HepG2 (cell line): ENCODE measurements at regions not wholly inside any gene's neighbourhood (a gene's known extent, or its start where the extent isn't known, plus 50 kb on each side); places are given as distances from the start of the nearest gene placed in this dataset.

Experiments used
- ATAC-seq: fragments of 200-7000 bp; cut with Tn5 transposase; 3 replicates; pipeline ENCODE4 v1.9.1; 2020; ENCODE audit warnings: mild to moderate bottlenecking, moderate library complexity
- BruUV-seq: library from RNA; stranded (reverse); fragments of 400-500 nt; replicated peaks from 2 replicates; lab custom pipeline; 2021; lab: Mats Ljungman, UMichigan
- CTCF ChIA-PET: fragments of 300-600 bp; formaldehyde crosslinking; extraction: SDS; loops from one replicate; lab custom pipeline; 2021; ENCODE audit warnings: low total read pairs, inconsistent platforms, low intra/inter-chr PET ratio; lab: Yijun Ruan, JAX
- POLR2A ChIA-PET: fragments of 350-600 bp; sonication (Branson Sonifier 250); formaldehyde crosslinking; loops from one replicate; lab custom pipeline; 2020; ENCODE audit warnings: antibody characterized with exemption, inconsistent platforms; lab: Yijun Ruan, JAX
- DNase-seq: peaks from one replicate; pipeline ENCODE4 v3.0.0-alpha.2; 2015; ENCODE audit warnings: low spot score
- FAIRE-seq: peaks from 3 replicates; lab custom pipeline; 2011; peaks lifted over from hg19 to GRCh38; lab: Jason Lieb, UNC
- H2AFZ ChIP-seq: one replicate; pipeline ENCODE4 v1.6.1; 2011; ENCODE audit warnings: low read length, inconsistent platforms
- H3K27ac ChIP-seq: fragments of 300-600 bp; 3 replicates; pipeline ENCODE4 v1.8.0; 2011; ENCODE audit warnings: mixed run types, mild to moderate bottlenecking, mixed read lengths, low read length, inconsistent platforms; ENCODE audit not compliant: insufficient read depth; ENCODE audit errors: extremely low read length
- H3K27me3 ChIP-seq, 2 experiments: fragments of 200-600 bp in 1 of 2; 2 replicates in 1 of 2; 3 replicates in 1 of 2; pipeline versions ENCODE4 v1.6.0 to v1.8.0; 2011; ENCODE audit warnings: low read length in 2 of 2, mild to moderate bottlenecking in 2 of 2, moderate library complexity in 2 of 2, inconsistent platforms in 1 of 2; ENCODE audit not compliant: insufficient read depth in 2 of 2, control insufficient read depth in 1 of 2
- H3K36me3 ChIP-seq, 2 experiments: fragments of 200-600 bp in 1 of 2; replicated peaks in 1 of 2; 2 replicates in 1 of 2; 3 replicates in 1 of 2; pipeline versions ENCODE4 v1.5.1 to v1.8.0; 2011; ENCODE audit warnings: low read length in 2 of 2, inconsistent platforms in 1 of 2; ENCODE audit not compliant: insufficient read depth in 2 of 2, control insufficient read depth in 1 of 2
- H3K4me1 ChIP-seq: 2 replicates; pipeline ENCODE4 v1.5.1; 2012; ENCODE audit warnings: low read length, inconsistent platforms; ENCODE audit not compliant: insufficient read depth
- H3K4me2 ChIP-seq: 2 replicates; pipeline ENCODE4 v1.6.0; 2011; ENCODE audit warnings: low read depth, low read length, inconsistent platforms
- H3K4me3 ChIP-seq, 3 experiments: fragments of 200-600 bp in 1 of 3; sonication (generic), shearing (Covaris generic) in 1 of 3; replicated peaks in 1 of 3; 2 replicates each; pipeline ENCODE4 v1.5.1; 2011 to 2016; ENCODE audit warnings: low read length in 3 of 3, inconsistent platforms in 2 of 3, low read depth in 2 of 3, mild to moderate bottlenecking in 2 of 3, control low read depth in 1 of 3, mixed read lengths in 1 of 3; ENCODE audit not compliant: insufficient read depth in 1 of 3
- H3K79me2 ChIP-seq: one replicate; pipeline ENCODE4 v1.6.1; 2011; ENCODE audit warnings: low read length, inconsistent platforms; ENCODE audit not compliant: insufficient read depth
- H3K9ac ChIP-seq: 2 replicates; pipeline ENCODE4 v1.6.0; 2011; ENCODE audit warnings: mild to moderate bottlenecking, low read depth, low read length, inconsistent platforms; ENCODE audit not compliant: insufficient read depth
- H3K9me3 ChIP-seq: 2 replicates; pipeline ENCODE4 v1.5.1; 2012; ENCODE audit warnings: mild to moderate bottlenecking, low read length
- H4K20me1 ChIP-seq: 2 replicates; pipeline ENCODE4 v1.6.0; 2011; ENCODE audit warnings: inconsistent platforms, mild to moderate bottlenecking, low read length, moderate library complexity; ENCODE audit not compliant: insufficient read depth
- ARID3A ChIP-seq: IDR thresholded peaks from 2 replicates; pipeline ENCODE4 v1.6.1; 2012; ENCODE audit warnings: low read depth, low read length, improper control_type of control experiment
- ERF ChIP-seq: IDR thresholded peaks from 2 replicates; pipeline ENCODE4 v1.6.1; 2018; ENCODE audit warnings: missing biosample characterization, missing genetic modification reagents
- FOXO1 ChIP-seq: sonication (generic); formaldehyde crosslinking; IDR thresholded peaks from 2 replicates; pipeline ENCODE4 v1.4.0; 2020; ENCODE audit warnings: missing genetic modification reagents
- NFAT5 ChIP-seq: sonication (generic); formaldehyde crosslinking; IDR thresholded peaks from 2 replicates; pipeline ENCODE4 v1.4.0; 2020; ENCODE audit warnings: missing genetic modification reagents
- NR2C2 ChIP-seq: sonication (generic); formaldehyde crosslinking; IDR thresholded peaks from 2 replicates; pipeline ENCODE4 v1.4.0; 2020; ENCODE audit warnings: missing genetic modification reagents, mild to moderate bottlenecking, moderate library complexity, borderline replicate concordance
- PATZ1 ChIP-seq: sonication (generic); formaldehyde crosslinking; IDR thresholded peaks from 2 replicates; pipeline ENCODE4 v1.4.0; 2020; ENCODE audit warnings: missing genetic modification reagents
- ZBTB7A ChIP-seq: sonication (generic); formaldehyde crosslinking; IDR thresholded peaks from 2 replicates; pipeline ENCODE4 v1.8.0; 2022; ENCODE audit warnings: mild to moderate bottlenecking, missing genetic modification reagents
- ZNF484 ChIP-seq: sonication (generic); formaldehyde crosslinking; IDR thresholded peaks from 2 replicates; pipeline ENCODE4 v1.5.1; 2020; ENCODE audit warnings: mild to moderate bottlenecking, low read depth, missing genetic modification reagents, borderline replicate concordance
- ZNF615 ChIP-seq: sonication (generic); formaldehyde crosslinking; IDR thresholded peaks from 2 replicates; pipeline ENCODE4 v1.5.0; 2020; ENCODE audit warnings: mild to moderate bottlenecking, missing genetic modification reagents, borderline replicate concordance
- ZNF782 ChIP-seq: sonication (generic); formaldehyde crosslinking; IDR thresholded peaks from 2 replicates; pipeline ENCODE4 v1.4.0; 2020; ENCODE audit warnings: missing genetic modification reagents, mild to moderate bottlenecking, borderline replicate concordance
- WGBS: methylation state at CpG from one replicate; pipeline ENCODE4 v1.1.6; 2017; ENCODE audit warnings: low lambda C conversion rate; 5-methylcytosine and 5-hydroxymethylcytosine counted together
- in situ Hi-C: cut with HindIII; loops from 2 replicates; pipeline ENCODE4 v1.10.0; 2017; ENCODE audit warnings: low pct_unique_long_range_greater_than_20kb; ENCODE audit not compliant: extremely low pct_ligation_motif_present
- intact Hi-C: fragments of 100-400 bp; cut with micrococcal nuclease; formaldehyde crosslinking; loops from one replicate; pipeline ENCODE4 v1.10.0; 2022; ENCODE audit not compliant: unreplicated experiment

- TF ChIP-seq NFAT5 (CRISPR knock-in tag) (no peak), ZNF484 (no peak), ZBTB7A (no peak), ERF (CRISPR knock-in tag) (no peak)
Observed at GRCh38 chr5:155353231-155353630, 339.7 kb downstream of the KIF4B start (continued).

- H3K9me3 ChIP-seq = no peaks in the 10 kb centered on the region
- BruUV-seq = no TSS peak
- no peaks in the 10 kb centered on the region for H3K4me1 ChIP-seq
- no peaks in the 10 kb centered on the region for H3K79me2 ChIP-seq
- no peak overlapping the region for H2AFZ ChIP-seq
- H3K9ac ChIP-seq = no peak overlapping the region
- no peak overlapping the region for H3K4me2 ChIP-seq
- H3K4me3 ChIP-seq = no peak overlapping the region
- TF ChIP-seq ARID3A (no peak), NR2C2 (CRISPR knock-in tag) (no peak), ZNF615 (CRISPR knock-in tag) (no peak), FOXO1 (CRISPR knock-in tag) (no peak), ZNF782 (CRISPR knock-in tag) (no peak), PATZ1 (CRISPR knock-in tag) (no peak)
- ATAC-seq = no peak
- ChIA-PET POLR2A (no interaction called here), CTCF (no interaction called here)
- no peak for FAIRE-seq
- no peak overlapping the region for H3K27ac ChIP-seq
- H3K36me3 ChIP-seq = no peaks in the 10 kb centered on the region
- in situ Hi-C loops = no loop called here
- no peaks in the 10 kb centered on the region for H3K27me3 ChIP-seq
- no peak for DNase-seq
- H4K20me1 ChIP-seq = no peaks in the 10 kb centered on the region
- intact Hi-C loops = no loop called here
- 7% methylated on average over 4 of the region's 4 CpGs for WGBS
Observed at GRCh38 chr5:155366096-155366495, 352.5 kb downstream of the KIF4B start.
